ENCODE measurements at regions not wholly inside any gene's neighbourhood (a gene's known extent, or its start where the extent isn't known, plus 50 kb on each side); places are given as distances from the start of the nearest gene placed in this dataset.

- TF ChIP-seq CTCF (IDR thresholded peaks at IDR 0.05; ENCODE audit: low read depth, low read length) (no peak), POLR2A (IDR thresholded peaks at IDR 0.05; ENCODE audit: extremely low read depth, insufficient read length) (no peak)
These were observed 783.7 kb downstream of the FRK start for GRCh38 chr6:115276881-115277565.

Data from NB4 (cell line).